ENCODE measurements at regions not wholly inside any gene's neighbourhood (a gene's known extent, or its start where the extent isn't known, plus 50 kb on each side); places are given as distances from the start of the nearest gene placed in this dataset.

DNA sequence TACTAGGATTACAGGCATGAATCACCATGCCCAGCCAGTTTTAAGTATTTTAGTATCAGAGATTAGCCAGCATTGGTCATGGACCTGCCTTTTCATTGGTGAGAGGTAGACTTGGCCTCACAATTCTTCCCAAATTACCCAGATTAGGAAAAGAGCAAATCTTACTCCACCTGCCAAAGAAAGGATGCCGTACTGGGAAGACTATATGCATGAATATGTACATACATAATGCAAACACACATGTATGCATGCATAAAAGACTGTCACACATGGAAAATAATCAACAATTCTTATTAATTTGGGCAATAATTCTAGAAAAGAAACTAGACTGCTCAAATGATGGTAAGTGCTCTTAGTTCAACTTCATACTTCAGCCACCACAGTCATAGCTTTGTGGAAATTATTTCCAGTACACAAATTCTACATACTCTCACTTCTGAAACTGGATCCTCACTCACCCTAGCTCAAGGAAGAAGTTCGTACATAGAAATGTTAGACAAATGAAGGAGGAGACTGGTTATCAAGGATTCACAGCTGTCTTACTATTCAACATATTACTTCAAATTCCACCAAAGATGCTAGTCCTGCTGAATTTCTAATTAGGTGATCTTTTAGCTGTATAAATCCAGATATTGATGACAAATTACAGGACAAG, 73.7 kb downstream of the MINAR2 start:
- no peak overlapping the region for H3K27ac Mint-ChIP-seq
- no peak for ATAC-seq
- intact Hi-C loops (cut with micrococcal nuclease), result no loop called here
- no peak for DNase-seq
- H3K27me3 Mint-ChIP-seq, result peaks cover 5% of the 10 kb centered on the region
- TF ChIP-seq CTCF (IDR thresholded peaks at IDR 0.05), result no peak
- H3K4me1 Mint-ChIP-seq (ENCODE audit: low read depth), result no peaks in the 10 kb centered on the region
- peaks cover 2% of the 10 kb centered on the region for H3K9me3 Mint-ChIP-seq
- H3K4me3 Mint-ChIP-seq, result no peak overlapping the region
- CTCF ChIA-PET, result interaction anchor here (1.3 to 1.8 kb wide), 2 partner anchors 31 kb away, joined by 4 to 5 read pairs; no protein-coding TSS in a partner anchor
- H3K36me3 Mint-ChIP-seq (ENCODE audit: low read depth), result no peaks in the 10 kb centered on the region
- POLR2A ChIA-PET, result no interaction called here

- DNase-seq, result no peak
- Mint-ChIP-seq H3K27ac (no peak overlapping the region), H3K4me1 (ENCODE audit: low read depth) (no peaks in the 10 kb centered on the region), H3K27me3 (no peaks in the 10 kb centered on the region), H3K36me3 (ENCODE audit: low read depth) (no peaks in the 10 kb centered on the region), H3K9me3 (no peaks in the 10 kb centered on the region), H3K4me3 (no peak overlapping the region)
- intact Hi-C loops (cut with micrococcal nuclease), result no loop called here
- ATAC-seq, result no peak
- ChIA-PET CTCF (no interaction called here), POLR2A (no interaction called here)
- no peak for TF ChIP-seq CTCF (IDR thresholded peaks at IDR 0.05)
Observed at GRCh38 chr5:129830288-129830687, 74.0 kb upstream of the CHSY3 start.

GRCh38 chr5:129836321-129836720, 67.9 kb upstream of the CHSY3 start:
- H3K9me3 Mint-ChIP-seq, result no peaks in the 10 kb centered on the region
- H3K4me1 Mint-ChIP-seq (ENCODE audit: low read depth), result no peaks in the 10 kb centered on the region
- H3K27me3 Mint-ChIP-seq, result peaks cover 1% of the 10 kb centered on the region
- ChIA-PET POLR2A (no interaction called here), CTCF (interaction anchor here (1.8 to 2.5 kb wide), 2 partner anchors 16 to 65 kb away, joined by 5 to 7 read pairs; no protein-coding TSS in a partner anchor)
- no peak for DNase-seq
- no peaks in the 10 kb centered on the region for H3K36me3 Mint-ChIP-seq (ENCODE audit: low read depth)
- ATAC-seq, result no peak
- TF ChIP-seq CTCF (IDR thresholded peaks at IDR 0.05), result no peak
- no peak overlapping the region for H3K27ac Mint-ChIP-seq
- intact Hi-C loops (cut with micrococcal nuclease), result no loop called here
- no peak overlapping the region for H3K4me3 Mint-ChIP-seq

DNA sequence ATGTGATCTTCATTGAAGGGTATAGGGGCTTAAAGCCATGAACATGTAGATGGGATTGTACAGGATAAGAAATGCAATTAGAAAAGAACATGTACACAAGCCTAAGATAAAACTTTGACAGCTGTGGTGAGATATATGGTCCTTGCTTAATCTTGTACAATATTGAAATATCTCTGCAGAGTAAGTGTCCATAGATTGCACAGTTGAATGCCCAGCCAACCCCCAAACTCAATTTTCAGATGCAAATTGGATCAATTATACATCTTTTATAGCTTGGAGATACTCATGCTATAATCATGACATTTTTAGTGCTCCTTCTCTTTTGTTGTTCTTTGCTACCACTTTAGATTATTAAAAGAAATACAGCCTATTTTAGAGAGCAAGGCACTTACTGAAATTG, 59.5 kb upstream of the CHSY3 start:
- Mint-ChIP-seq H3K4me1 (ENCODE audit: low read depth) (no peaks in the 10 kb centered on the region), H3K36me3 (ENCODE audit: low read depth) (no peaks in the 10 kb centered on the region), H3K27ac (no peak overlapping the region), H3K4me3 (no peak overlapping the region), H3K9me3 (no peaks in the 10 kb centered on the region), H3K27me3 (peaks cover 8% of the 10 kb centered on the region)
- CTCF ChIA-PET, result interaction anchor here (0.8 kb wide), 1 partner anchor 74 kb away, joined by 3 read pairs; no protein-coding TSS in a partner anchor
- no peak for ATAC-seq
- TF ChIP-seq CTCF (IDR thresholded peaks at IDR 0.05), result no peak
- POLR2A ChIA-PET, result no interaction called here
- intact Hi-C loops (cut with micrococcal nuclease), result no loop called here
- DNase-seq, result no peak

DNA sequence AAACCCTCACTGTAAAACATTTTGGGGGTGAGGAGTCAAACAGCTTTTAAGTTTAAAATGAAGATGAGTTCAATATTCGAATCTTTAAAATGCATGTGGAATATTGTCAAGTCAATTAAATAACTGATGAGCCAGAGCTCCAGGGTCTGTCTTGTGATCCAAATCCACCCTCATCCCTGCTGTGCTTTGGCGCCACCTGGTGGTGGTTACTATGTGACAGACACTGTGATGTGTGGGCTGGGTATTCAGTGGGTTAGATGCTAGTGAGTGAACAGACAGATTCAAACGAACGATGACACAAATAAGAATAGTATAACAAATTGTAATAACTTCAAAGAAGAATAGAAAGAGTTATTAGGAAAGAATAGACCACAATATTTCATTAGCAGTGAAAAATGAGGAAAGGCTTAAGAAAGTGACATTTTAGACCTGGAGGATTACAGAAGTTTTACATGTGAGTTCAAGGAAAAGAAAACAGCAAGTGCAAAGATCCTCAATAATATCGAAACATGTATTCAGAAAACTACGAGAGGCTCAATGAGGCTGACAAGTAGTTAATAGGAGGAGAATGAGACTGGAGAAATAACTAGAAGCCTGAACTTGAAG, 51.4 kb upstream of the CHSY3 start:
- intact Hi-C loops (cut with micrococcal nuclease), result no loop called here
- DNase-seq, result peak; percentile 87
- H3K4me1 Mint-ChIP-seq (ENCODE audit: low read depth), result no peaks in the 10 kb centered on the region
- peaks cover 15% of the 10 kb centered on the region for H3K27me3 Mint-ChIP-seq
- ChIA-PET POLR2A (interaction anchor here (0.6 kb wide), 1 partner anchor 83 kb away, joined by 3 read pairs; no protein-coding TSS in a partner anchor), CTCF (interaction anchor here (0.6 to 8.6 kb wide), 20 partner anchors 10 to 1638 kb away, joined by 3 to 150 read pairs (median 4); partner anchors contain the start of gene ISOC1)
- no peak overlapping the region for H3K27ac Mint-ChIP-seq
- no peaks in the 10 kb centered on the region for H3K9me3 Mint-ChIP-seq
- ATAC-seq, result peak; percentile 82
- no peak overlapping the region for H3K4me3 Mint-ChIP-seq
- no peaks in the 10 kb centered on the region for H3K36me3 Mint-ChIP-seq (ENCODE audit: low read depth)
- peak; percentile 85 for TF ChIP-seq CTCF (IDR thresholded peaks at IDR 0.05)

Data from activated CD8-positive, alpha-beta T cell treated with anti-CD3 and anti-CD28 coated beads for 36 hours (primary cell).